Esophagus muscularis mucosa (tissue), 3 donors: ENCODE measurements at regions not wholly inside any gene's neighbourhood (a gene's known extent, or its start where the extent isn't known, plus 50 kb on each side); places are given as distances from the start of the nearest gene placed in this dataset.

Experiments used
- CTCF ChIP-seq, 3 experiments: fragments of 200-600 bp in 2 of 3; fragments of 450-650 bp in 1 of 3; sonication (generic) in 2 of 3; IDR thresholded peaks; one replicate each; pipeline ENCODE4 v1.5.1; 2017 to 2019; ENCODE audit warnings: antibody characterized with exemption in 3 of 3, mild to moderate bottlenecking in 2 of 3, moderate library complexity in 1 of 3
- POLR2A ChIP-seq: fragments of 450-650 bp; IDR thresholded peaks from one replicate; pipeline ENCODE4 v1.6.1; 2017; ENCODE audit warnings: antibody characterized with exemption, moderate library complexity, mild to moderate bottlenecking, low read depth

- no peak for TF ChIP-seq CTCF (IDR thresholded peaks at IDR 0.05)
- no peak for TF ChIP-seq POLR2A
These were observed 159.1 kb downstream of the HTR1A start for GRCh38 chr5:63803165-63803564.
